C1 segment of cervical spinal cord (tissue), 14 donors: ENCODE measurements at regions not wholly inside any gene's neighbourhood (a gene's known extent, or its start where the extent isn't known, plus 50 kb on each side); places are given as distances from the start of the nearest gene placed in this dataset.
A peak's percentile ranks its signal among the peaks of the same experiment; 100 is the strongest.
"Not testable (repeated sequence)": the region's sequence is repeated elsewhere in the genome, so short reads cannot be mapped to it uniquely, and the experiment has no call there.

ENCODE experiments used
- DNase-seq, 14 donors: peaks; one replicate each; lab custom pipeline; 2025; lab: John Stamatoyannopoulos, UW

DNA sequence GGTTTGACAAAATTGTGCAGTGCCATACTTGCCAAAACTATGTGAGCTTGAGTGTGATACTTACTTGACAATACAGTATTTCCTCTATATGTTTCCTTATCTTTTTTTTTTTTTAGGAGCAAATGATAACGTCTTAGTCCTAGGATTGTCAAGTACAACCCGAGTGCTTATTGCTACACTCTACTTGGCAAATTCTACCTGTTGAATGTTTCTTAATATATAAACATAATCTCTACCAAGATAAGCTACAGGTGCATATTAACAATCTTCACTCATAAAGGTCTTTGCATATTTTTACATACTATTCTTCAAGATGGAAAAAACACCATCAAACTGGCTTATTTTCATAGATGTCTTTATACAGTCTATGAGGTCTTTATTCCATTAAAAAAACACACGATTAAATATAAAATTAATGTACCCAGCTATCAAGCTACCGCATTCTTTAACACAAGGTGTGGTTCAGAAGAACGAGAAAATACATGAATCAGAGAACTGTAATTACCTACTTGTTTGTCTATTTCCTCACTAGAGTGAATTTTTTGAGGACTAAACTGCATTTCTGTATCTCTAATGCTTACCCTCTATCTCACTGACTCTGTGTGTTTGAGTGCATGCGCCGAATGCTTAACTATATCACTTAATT, 76.1 kb upstream of the PDSS1 start:
- DNase-seq, result no peak

DNA sequence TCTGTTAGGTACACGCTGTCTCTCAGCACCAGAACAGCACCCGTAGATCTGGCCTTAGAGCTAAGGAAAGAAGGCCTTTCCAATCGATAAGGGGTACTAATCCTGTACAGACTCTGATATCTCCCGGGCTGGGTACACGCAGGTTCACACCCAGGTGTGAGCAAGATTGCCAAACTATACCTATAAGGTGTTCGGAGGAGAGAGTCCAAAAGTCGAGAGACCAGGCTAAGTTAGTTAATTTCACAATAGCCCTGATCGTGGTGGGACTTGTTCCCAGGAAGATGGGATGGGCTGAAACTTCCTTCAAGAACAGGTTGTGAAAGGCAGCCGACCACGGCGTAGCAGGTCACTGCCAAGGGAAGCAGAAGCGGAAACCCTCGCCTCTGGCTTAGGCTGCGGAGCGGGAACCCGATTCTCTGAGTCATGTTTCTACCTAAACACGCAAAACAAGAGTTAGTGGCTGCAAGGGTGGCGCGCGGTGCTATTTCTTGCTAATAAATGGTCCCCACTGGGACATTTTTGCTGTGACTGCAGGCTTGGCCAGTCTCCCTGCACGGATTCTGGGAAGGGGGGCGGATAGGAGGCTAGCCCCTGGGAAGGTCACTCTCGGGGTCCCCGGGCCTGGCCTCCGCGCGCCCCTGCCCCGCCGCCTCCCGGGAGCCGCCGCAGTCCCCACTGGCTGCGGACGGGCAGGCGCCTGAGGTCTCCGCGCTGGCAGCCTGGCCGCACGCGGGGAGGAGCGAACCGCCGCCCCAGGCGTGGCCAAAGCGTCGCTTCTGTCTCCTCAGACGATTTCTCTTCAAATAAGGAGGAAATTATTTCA, 75.4 kb upstream of the PDSS1 start:
- peak in 2 of 14 donors; percentile 12 to 20 for DNase-seq

DNA sequence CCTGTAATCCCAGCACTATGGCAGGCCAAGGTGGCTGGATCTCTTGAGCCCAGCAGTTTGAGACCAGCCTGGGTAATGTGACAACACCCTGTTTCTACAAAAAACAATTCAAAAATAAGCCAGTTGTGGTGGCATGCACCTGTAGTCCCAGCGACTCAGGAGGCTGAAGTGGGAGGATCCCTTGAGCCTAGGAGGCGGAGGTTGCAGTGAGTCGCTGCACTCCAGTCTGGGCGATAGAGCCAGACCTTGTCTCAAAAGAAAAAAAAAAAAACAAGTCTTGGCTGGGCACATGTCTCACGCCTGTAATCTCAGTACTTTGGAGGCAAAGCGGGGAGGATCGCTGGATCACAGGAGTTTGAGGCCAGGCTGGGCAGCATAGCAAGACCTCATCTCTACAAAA, 74.6 kb upstream of the PDSS1 start:
- DNase-seq, result no peak

GRCh38 chr10:26624006-26624405, 73.5 kb upstream of the PDSS1 start:
- DNase-seq, result no peak

- no peak for DNase-seq
Observed at GRCh38 chr10:26626066-26626465, 71.4 kb upstream of the PDSS1 start.

GRCh38 chr10:26627324-26627723, 70.2 kb upstream of the PDSS1 start:
- DNase-seq, result no peak

DNA sequence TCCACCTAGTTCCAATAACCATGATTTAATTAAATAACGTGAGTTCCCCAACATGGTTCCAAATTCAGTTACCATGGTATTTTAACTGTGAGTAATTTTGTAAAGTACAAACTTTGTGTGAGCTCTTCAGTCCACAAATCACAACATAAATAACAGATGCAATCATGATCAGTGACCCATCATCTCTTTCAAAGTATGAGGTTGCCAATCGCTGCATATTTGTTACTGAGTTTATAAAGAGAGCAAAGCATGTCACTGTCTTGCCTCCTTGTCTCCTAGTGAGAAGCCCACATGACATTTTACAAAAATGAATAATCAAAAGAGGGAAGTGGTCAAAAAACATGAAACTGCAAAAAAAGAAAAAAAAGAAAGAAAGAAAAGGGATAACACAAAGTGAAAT, 69.1 kb upstream of the PDSS1 start:
- no peak for DNase-seq

DNA sequence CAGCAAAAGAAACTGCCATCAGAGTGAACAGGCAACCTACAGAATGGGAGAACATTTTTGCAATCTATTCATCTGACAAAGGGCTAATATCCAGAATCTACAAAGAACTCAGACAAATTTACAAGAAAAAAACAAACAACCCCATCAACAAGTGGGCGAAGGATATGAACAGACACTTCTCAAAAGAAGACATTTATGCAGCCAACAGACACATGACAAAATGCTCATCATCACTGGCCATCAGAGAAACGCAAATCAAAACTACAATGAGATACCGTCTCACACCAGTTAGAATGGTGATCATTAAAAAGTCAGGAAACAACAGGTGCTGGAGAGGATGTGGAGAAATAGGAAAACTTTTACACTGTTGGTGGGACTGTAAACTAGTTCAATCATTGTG, 65.3 kb upstream of the PDSS1 start:
- DNase-seq, result not testable (repeated sequence)

- DNase-seq, result not testable (repeated sequence)
Observed at GRCh38 chr10:26634111-26634510, 63.4 kb upstream of the PDSS1 start.

- DNase-seq, result no peak
Observed at GRCh38 chr10:26637521-26638275, 59.8 kb upstream of the PDSS1 start.

DNA sequence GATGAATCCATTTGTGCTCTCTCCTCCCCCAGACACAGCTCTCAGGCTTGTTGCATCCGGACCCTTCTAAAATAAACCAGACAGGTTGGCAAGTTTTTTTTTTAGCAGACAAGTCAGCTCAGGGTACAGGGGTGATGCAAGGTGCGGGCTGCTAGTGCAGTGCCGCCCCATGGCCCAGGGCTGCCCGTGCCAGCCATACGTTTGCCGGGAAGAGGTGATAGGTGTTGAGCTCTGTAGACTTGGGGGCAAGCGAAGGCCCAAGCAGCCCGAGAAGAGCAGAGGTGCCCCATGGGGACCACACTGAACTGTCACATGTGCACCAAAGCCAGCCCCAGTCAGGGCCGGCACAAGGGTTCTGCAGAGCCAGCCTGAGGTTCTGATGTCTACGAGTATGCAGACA, 57.1 kb upstream of the PDSS1 start:
- DNase-seq, result no peak

DNA sequence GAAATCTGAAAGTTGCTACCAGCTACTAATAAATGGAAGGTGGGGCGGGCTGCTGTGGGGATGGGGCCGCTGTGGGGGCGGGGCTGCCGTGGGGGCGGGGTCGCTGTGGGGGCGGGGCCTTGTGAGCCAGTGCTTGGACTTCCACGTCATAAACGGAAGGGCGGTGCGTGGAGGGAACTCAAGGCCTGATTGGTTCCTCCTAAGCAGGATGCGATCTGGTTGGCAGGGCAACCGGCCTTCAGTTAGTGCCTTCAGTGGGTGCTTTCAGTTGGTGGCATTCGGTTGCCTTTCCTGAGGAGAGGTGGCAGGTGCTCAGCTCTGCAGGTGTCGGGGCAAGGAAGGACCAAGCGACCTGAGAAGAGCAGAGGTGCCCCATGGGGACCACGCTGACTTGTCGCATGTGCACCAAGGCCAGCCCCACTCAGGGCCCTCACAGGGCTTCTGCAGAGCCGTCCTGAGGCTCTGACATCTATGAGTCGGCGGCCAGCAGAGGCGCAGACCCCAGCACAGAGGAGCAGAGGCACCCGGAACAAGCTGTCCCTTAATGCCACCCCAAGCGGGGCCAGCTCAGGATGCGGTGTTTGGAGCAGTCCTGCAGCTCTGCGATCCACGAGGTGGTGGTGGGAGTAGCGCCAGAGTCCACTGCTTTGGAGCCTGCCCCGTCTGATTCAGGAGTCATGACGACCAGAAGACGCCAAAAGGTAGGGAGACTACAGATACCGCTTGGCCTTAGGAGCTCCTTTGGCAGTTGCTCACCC, 54.4 kb upstream of the PDSS1 start:
- no peak for DNase-seq

DNA sequence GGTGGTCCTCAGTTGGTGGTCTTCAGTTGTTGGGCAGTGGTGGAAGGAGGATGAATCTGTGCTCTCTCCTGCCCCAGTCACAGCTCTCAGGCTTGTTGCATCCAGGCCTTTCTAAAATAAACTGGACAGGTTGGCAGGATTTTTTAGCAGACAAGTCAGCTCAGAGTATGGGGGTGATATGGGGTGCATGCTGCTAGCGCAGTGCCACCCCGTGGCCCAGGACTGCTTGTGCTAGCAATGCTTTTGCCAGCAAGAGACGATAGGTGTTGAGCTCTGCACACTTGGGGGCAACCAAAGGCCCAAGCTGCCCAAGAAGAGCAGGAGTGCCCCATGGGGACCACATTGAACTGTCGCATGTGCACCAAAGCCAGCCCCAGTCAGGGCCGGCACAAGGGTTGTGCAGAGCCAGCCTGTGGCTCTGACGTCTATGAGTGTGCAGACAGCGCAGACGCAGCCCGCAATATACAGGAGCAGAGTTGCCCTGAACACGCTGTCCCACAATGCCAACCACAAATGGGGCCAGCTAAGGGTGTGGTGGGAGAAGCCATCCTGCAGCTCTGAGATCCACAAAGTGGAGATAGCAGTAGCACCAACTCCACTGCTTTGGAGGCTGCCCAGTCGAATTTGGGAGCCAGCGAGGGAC, 49.8 kb upstream of the PDSS1 start:
- no peak for DNase-seq
